SK-N-MC (cell line): ENCODE measurements at regions not wholly inside any gene's neighbourhood (a gene's known extent, or its start where the extent isn't known, plus 50 kb on each side); places are given as distances from the start of the nearest gene placed in this dataset.

Experiments
- DNase-seq: peaks from one replicate; pipeline ENCODE4 v3.0.0-alpha.2; 2011; ENCODE audit warnings: low read depth, low spot score
- H3K27ac ChIP-seq: fragments of 200-600 bp; sonication (generic); 2 replicates; pipeline ENCODE4 v1.5.1; 2016; ENCODE audit warnings: mixed run types
- H3K36me3 ChIP-seq: fragments of 200-600 bp; sonication (generic); 2 replicates; pipeline ENCODE4 v1.6.1; 2017; ENCODE audit warnings: antibody characterized with exemption, low read length, mixed read lengths; ENCODE audit not compliant: insufficient read depth
- H3K4me3 ChIP-seq: fragments of 200-600 bp; sonication (generic); 2 replicates; pipeline ENCODE4 v1.5.1; 2016
- H3K9ac ChIP-seq: fragments of 200-600 bp; sonication (generic); 2 replicates; pipeline ENCODE4 v1.8.0; 2017; ENCODE audit warnings: mixed run types, mixed read lengths; ENCODE audit not compliant: insufficient read length
- H3K9me3 ChIP-seq: fragments of 200-600 bp; sonication (generic); 2 replicates; pipeline ENCODE4 v1.6.1; 2017; ENCODE audit warnings: low read depth, mild to moderate bottlenecking, antibody characterized with exemption, low read length, moderate library complexity, mixed read lengths
- EZH2 ChIP-seq: fragments of 200-600 bp; sonication (generic); IDR thresholded peaks from one replicate; pipeline ENCODE4 v1.6.1; 2017; ENCODE audit warnings: antibody characterized with exemption
- FOXP2 ChIP-seq: optimal IDR thresholded peaks from 2 replicates; pipeline ENCODE3; 2011; ENCODE audit warnings: mild to moderate bottlenecking, moderate library complexity; ENCODE audit not compliant: insufficient read depth; ENCODE audit errors: extremely low read length, control extremely low read depth
- POLR2AphosphoS5 ChIP-seq: IDR thresholded peaks from 2 replicates; pipeline ENCODE4 v1.6.1; 2012; ENCODE audit warnings: mild to moderate bottlenecking, low read depth, low read length, borderline replicate concordance

- Histone ChIP-seq H3K9ac (no peak overlapping the region), H3K9me3 (no peaks in the 10 kb centered on the region), H3K27ac (no peak overlapping the region), H3K4me3 (no peak overlapping the region), H3K36me3 (no peaks in the 10 kb centered on the region)
- DNase-seq: no peak
- no peak for TF ChIP-seq EZH2
Measured at GRCh38 chr20:24370249-24370648, 99.2 kb upstream of the SYNDIG1 start.

DNA sequence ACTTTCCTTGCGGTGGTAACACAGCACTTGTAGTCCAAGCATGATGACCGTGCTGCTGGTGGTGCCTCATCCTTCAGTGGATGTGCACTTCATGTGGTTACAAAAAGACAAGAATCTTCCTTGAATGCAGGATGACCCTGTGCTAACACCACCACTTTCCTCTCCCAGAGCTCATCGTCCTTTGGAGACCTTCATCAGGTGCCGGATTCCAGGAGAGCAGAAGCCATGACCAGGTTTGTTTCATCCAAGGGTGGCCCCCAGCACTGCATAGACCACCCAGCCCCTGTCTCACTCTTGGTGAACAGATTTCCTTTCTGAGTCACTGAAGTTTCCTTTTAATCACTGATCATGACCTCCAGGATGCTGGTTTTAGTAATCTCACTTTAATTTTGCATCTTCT, 101.2 kb upstream of the SYNDIG1 start:
- Histone ChIP-seq H3K36me3 (no peaks in the 10 kb centered on the region), H3K9ac (no peak overlapping the region), H3K9me3 (no peaks in the 10 kb centered on the region), H3K4me3 (no peak overlapping the region), H3K27ac (no peak overlapping the region)
- TF ChIP-seq EZH2 (no peak), POLR2AphosphoS5 (no peak), FOXP2 (no peak)
- DNase-seq: no peak

- Histone ChIP-seq H3K9ac (no peak overlapping the region), H3K9me3 (no peaks in the 10 kb centered on the region), H3K27ac (no peak overlapping the region), H3K4me3 (no peak overlapping the region), H3K36me3 (no peaks in the 10 kb centered on the region)
- no peak for TF ChIP-seq EZH2
- TF ChIP-seq FOXP2: no peak
- no peak for TF ChIP-seq POLR2AphosphoS5
- no peak for DNase-seq
Measured at GRCh38 chr20:24366336-24367004, 103.0 kb upstream of the SYNDIG1 start.

DNA sequence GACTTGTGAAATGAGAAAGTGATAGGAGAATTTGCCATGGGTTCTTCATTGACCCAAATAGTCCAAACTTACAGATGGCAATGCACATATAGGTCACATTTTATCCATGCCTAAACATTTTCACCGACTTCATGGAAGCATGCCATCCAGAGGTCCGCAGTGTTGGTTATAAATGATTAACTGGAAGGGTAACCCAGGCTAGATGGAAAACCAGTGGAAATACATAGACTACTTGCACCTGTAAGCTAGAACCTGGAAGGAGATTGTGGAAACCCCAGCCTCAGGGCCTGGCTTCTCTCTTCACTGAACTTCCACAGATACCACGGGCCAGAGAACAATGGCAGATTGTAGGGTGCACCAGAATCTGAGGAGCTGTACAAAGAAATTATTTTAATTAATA, 103.8 kb upstream of the SYNDIG1 start:
- DNase-seq: no peak
- Histone ChIP-seq H3K9me3 (no peaks in the 10 kb centered on the region), H3K36me3 (no peaks in the 10 kb centered on the region), H3K9ac (no peak overlapping the region), H3K27ac (no peak overlapping the region), H3K4me3 (no peak overlapping the region)
- TF ChIP-seq FOXP2: no peak
- no peak for TF ChIP-seq EZH2
- TF ChIP-seq POLR2AphosphoS5: no peak

GRCh38 chr20:24364482-24364881, 104.9 kb upstream of the SYNDIG1 start:
- H3K9ac ChIP-seq: no peak overlapping the region
- H3K27ac ChIP-seq: no peak overlapping the region
- no peak for TF ChIP-seq POLR2AphosphoS5
- no peak for TF ChIP-seq FOXP2
- no peak for TF ChIP-seq EZH2
- H3K4me3 ChIP-seq: no peak overlapping the region
- no peaks in the 10 kb centered on the region for H3K36me3 ChIP-seq
- no peak for DNase-seq
- H3K9me3 ChIP-seq: no peaks in the 10 kb centered on the region

DNA sequence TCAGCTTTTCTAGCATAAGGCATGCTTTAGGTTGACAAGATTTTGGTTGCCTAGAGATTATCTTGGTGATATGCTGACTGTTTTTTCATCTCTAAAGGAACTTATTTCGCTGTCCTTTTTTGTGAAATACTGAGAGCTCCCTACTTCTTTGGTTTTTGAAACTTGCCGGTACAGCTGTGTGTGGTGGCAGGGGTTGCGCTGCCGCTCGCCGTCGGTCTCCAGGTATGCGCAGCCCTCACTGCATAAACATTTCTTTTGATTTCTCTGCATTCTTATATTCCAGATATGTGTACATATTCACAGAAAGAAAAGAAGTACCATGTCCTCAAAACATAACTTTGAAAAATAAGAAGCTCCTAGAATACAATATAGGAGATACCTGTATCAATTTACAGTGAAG, 106.4 kb upstream of the SYNDIG1 start:
- TF ChIP-seq EZH2 (no peak), FOXP2 (no peak), POLR2AphosphoS5 (no peak)
- H3K27ac ChIP-seq: no peak overlapping the region
- no peak overlapping the region for H3K9ac ChIP-seq
- no peak for DNase-seq
- no peaks in the 10 kb centered on the region for H3K9me3 ChIP-seq
- no peaks in the 10 kb centered on the region for H3K36me3 ChIP-seq
- no peak overlapping the region for H3K4me3 ChIP-seq

GRCh38 chr20:24362080-24362479, 107.3 kb upstream of the SYNDIG1 start:
- TF ChIP-seq FOXP2 (no peak), POLR2AphosphoS5 (no peak), EZH2 (no peak)
- Histone ChIP-seq H3K27ac (no peak overlapping the region), H3K9me3 (no peaks in the 10 kb centered on the region), H3K36me3 (no peaks in the 10 kb centered on the region), H3K9ac (no peak overlapping the region), H3K4me3 (no peak overlapping the region)
- no peak for DNase-seq

GRCh38 chr20:24361541-24361940, 107.9 kb upstream of the SYNDIG1 start:
- Histone ChIP-seq H3K4me3 (no peak overlapping the region), H3K9me3 (no peaks in the 10 kb centered on the region), H3K36me3 (no peaks in the 10 kb centered on the region), H3K9ac (no peak overlapping the region), H3K27ac (no peak overlapping the region)
- TF ChIP-seq POLR2AphosphoS5 (no peak), FOXP2 (no peak), EZH2 (no peak)
- DNase-seq: no peak

DNA sequence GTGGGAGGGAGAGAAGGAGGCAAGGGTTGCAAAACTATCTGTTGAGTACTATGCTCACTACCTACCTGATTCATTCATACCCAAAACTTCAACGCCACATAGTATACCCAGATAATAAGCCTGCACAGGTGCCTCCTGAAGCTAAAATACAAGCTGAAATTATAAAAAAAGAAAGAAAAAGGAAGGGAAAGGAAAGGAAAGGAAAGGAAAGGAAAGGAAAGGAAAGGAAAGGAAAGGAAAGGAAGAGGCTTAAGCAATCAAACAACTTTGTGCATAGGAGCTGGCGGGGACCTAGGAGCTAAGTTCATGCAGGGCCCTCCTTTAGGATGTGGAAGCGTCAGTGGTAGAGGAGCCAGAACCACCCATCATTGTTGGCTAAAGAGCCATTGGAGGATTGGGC, 108.9 kb upstream of the SYNDIG1 start:
- TF ChIP-seq EZH2 (no peak), FOXP2 (no peak), POLR2AphosphoS5 (no peak)
- H3K9ac ChIP-seq: no peak overlapping the region
- no peak overlapping the region for H3K4me3 ChIP-seq
- DNase-seq: no peak
- H3K27ac ChIP-seq: no peak overlapping the region
- no peaks in the 10 kb centered on the region for H3K9me3 ChIP-seq
- no peaks in the 10 kb centered on the region for H3K36me3 ChIP-seq
